Fibroblast of lung (primary cell): ENCODE measurements at regions not wholly inside any gene's neighbourhood (a gene's known extent, or its start where the extent isn't known, plus 50 kb on each side); places are given as distances from the start of the nearest gene placed in this dataset.

Experiments
- DNase-seq, 2 donors: peaks; one replicate each; pipeline versions ENCODE4 v3.0.0 to v3.0.0-alpha.2; 2010; ENCODE audit warnings: low read depth in 2 of 2
- H2AFZ ChIP-seq: 2 replicates; pipeline ENCODE4 v1.5.1; 2012; ENCODE audit warnings: low read length, control low read depth, inconsistent platforms
- H3K27ac ChIP-seq: 2 replicates; pipeline ENCODE4 v1.5.1; 2011; ENCODE audit warnings: low read length, control low read depth; ENCODE audit not compliant: insufficient read depth
- H3K27me3 ChIP-seq: 2 replicates; pipeline ENCODE4 v1.5.1; 2011; ENCODE audit warnings: mild to moderate bottlenecking, low read length; ENCODE audit not compliant: control insufficient read depth, insufficient read depth
- H3K36me3 ChIP-seq: 2 replicates; pipeline ENCODE4 v1.5.1; 2011; ENCODE audit warnings: low read length; ENCODE audit not compliant: control insufficient read depth, insufficient read depth
- H3K4me1 ChIP-seq: 2 replicates; pipeline ENCODE4 v1.5.1; 2011; ENCODE audit warnings: low read length; ENCODE audit not compliant: control insufficient read depth, insufficient read depth; ENCODE audit errors: extremely low read depth
- H3K4me2 ChIP-seq: 2 replicates; pipeline ENCODE4 v1.5.1; 2011; ENCODE audit warnings: low read length, control low read depth; ENCODE audit not compliant: insufficient read depth; ENCODE audit errors: extremely low read depth
- H3K4me3 ChIP-seq, 4 experiments: fragments of 200-600 bp in 1 of 4; sonication (generic) in 1 of 4; replicated peaks in 1 of 4; 2 replicates each; pipeline ENCODE4 v1.5.1; 2011 to 2016; ENCODE audit warnings: low read length in 4 of 4, low read depth in 3 of 4, mild to moderate bottlenecking in 3 of 4, control low read depth in 2 of 4, inconsistent platforms in 1 of 4, mixed read lengths in 1 of 4; ENCODE audit not compliant: insufficient read depth in 1 of 4; ENCODE audit errors: control extremely low read depth in 1 of 4
- H3K79me2 ChIP-seq: 2 replicates; pipeline ENCODE4 v1.5.1; 2012; ENCODE audit warnings: mild to moderate bottlenecking, low read length, inconsistent platforms; ENCODE audit not compliant: control insufficient read depth, insufficient read depth
- H3K9ac ChIP-seq: 2 replicates; pipeline ENCODE4 v1.5.1; 2011; ENCODE audit warnings: mild to moderate bottlenecking, low read length, control low read depth; ENCODE audit not compliant: insufficient read depth
- H3K9me3 ChIP-seq: 2 replicates; pipeline ENCODE4 v1.5.1; 2012; ENCODE audit warnings: low read depth, low read length; ENCODE audit not compliant: control insufficient read depth, insufficient read depth
- H4K20me1 ChIP-seq: 2 replicates; pipeline ENCODE4 v1.5.1; 2011; ENCODE audit warnings: low read length; ENCODE audit not compliant: control insufficient read depth, insufficient read depth; ENCODE audit errors: extremely low read depth
- CTCF ChIP-seq, 2 donors: IDR thresholded peaks in 1 of 2; conservative IDR thresholded peaks in 1 of 2; 1 replicate in 1 of 2; 2 replicates in 1 of 2; pipeline ENCODE4 v1.5.1; 2011 to 2012; ENCODE audit warnings: low read length in 2 of 2, control low read depth in 1 of 2, inconsistent platforms in 1 of 2, low read depth in 1 of 2, mild to moderate bottlenecking in 1 of 2
- EZH2 ChIP-seq: IDR thresholded peaks from 2 replicates; pipeline ENCODE4 v1.5.1; 2012; ENCODE audit warnings: low read length, control low read depth, mild to moderate bottlenecking; ENCODE audit errors: missing control alignments

DNA sequence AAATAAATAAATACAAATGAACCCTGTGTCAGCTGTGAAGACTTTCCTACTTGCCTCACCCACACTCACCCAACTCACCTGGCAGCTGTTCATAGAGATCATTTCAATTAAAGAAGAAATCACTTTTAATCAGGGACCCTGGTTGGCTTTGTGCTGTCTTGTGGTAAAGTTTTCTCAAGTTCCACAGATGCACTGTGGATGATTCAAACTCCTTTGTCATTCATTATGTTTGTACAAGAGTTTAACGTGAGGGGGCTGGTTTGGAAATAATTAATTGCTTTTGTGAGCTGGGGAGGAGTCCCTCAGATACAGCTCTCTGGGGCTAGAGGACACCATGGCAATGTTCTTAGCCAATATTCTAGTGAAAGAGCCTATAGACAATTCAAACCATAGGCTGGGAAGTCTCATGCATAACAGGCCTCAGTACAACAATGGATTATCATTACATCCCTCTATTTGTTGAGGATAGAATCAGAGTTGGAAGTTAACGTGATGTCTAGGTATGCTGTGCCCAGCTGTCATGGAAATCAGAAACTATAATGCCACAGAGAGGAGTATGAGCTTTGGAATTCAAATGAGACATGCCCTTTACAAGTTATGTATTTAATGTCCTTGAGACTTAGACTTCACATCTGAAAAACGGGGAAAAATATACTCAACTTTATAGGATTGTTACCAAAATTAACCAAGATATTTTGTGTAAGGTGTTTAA, 698.5 kb downstream of the KCNA4 start:
- Histone ChIP-seq H3K4me1 (peaks cover 2% of the 10 kb centered on the region), H3K9me3 (no peaks in the 10 kb centered on the region), H3K27ac (no peak overlapping the region), H3K36me3 (no peaks in the 10 kb centered on the region), H3K27me3 (no peaks in the 10 kb centered on the region), H4K20me1 (no peaks in the 10 kb centered on the region), H3K9ac (no peak overlapping the region), H3K79me2 (no peaks in the 10 kb centered on the region), H3K4me2 (no peak overlapping the region), H2AFZ (no peak overlapping the region), H3K4me3 (no peak overlapping the region)
- peak in 1 of 2 donors; percentile 96 for DNase-seq
- TF ChIP-seq EZH2, result no peak
- no peak for TF ChIP-seq CTCF (conservative IDR thresholded peaks at IDR 0.05 in 1 of 2, IDR thresholded peaks at IDR 0.05 in 1 of 2; ENCODE audit: low read depth in 1 of 2, low read length in 2 of 2)

DNA sequence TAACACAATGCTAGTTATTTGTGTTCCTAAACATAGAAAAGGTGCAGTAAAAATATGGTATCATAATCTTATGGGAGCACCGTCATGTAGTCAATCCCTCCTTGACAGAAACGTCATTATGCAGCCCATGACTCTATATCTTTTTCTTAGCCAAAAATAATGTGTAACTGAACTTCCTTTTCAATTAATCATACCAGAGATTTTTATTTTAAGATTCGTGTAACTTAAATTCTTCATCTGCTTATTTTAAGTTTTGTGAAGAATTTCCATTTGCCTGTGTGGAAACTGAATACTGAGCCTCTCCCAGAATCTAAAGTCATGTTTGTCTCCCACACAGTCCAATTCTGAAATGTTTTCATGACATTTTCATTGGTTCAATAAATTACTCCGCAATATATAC, 699.1 kb downstream of the KCNA4 start:
- Histone ChIP-seq H3K9ac (no peak overlapping the region), H3K4me1 (peaks cover 2% of the 10 kb centered on the region), H3K9me3 (no peaks in the 10 kb centered on the region), H3K79me2 (no peaks in the 10 kb centered on the region), H3K4me3 (no peak overlapping the region), H3K4me2 (no peak overlapping the region), H3K36me3 (no peaks in the 10 kb centered on the region), H2AFZ (no peak overlapping the region), H4K20me1 (no peaks in the 10 kb centered on the region), H3K27ac (peak overlapping the region; percentile 20), H3K27me3 (no peaks in the 10 kb centered on the region)
- TF ChIP-seq EZH2 (no peak), CTCF (conservative IDR thresholded peaks at IDR 0.05 in 1 of 2, IDR thresholded peaks at IDR 0.05 in 1 of 2; ENCODE audit: low read depth in 1 of 2, low read length in 2 of 2) (no peak)
- DNase-seq, result peak in 1 of 2 donors; percentile 80

DNA sequence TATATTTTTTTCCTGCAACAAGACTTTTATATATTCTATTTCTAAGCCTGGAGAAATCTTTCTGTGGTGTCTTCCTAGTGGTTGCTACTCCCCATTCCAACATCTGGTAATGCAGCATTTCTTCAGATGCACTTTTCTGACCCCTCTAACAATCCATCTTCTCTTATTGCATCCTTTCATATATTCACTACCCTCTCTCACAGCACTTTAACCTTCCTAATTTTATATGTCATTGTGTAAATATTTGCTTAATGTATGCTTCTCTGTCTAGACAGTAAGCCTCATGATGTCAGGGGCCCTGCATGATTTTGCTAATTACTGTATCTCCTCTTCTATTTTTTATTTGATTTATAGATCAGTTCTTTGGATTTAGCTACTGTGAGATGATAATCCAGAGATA, 701.6 kb downstream of the KCNA4 start:
- H3K27me3 ChIP-seq, result no peaks in the 10 kb centered on the region
- H3K9ac ChIP-seq, result no peak overlapping the region
- H2AFZ ChIP-seq, result no peak overlapping the region
- no peak overlapping the region for H3K4me2 ChIP-seq
- H3K36me3 ChIP-seq, result no peaks in the 10 kb centered on the region
- TF ChIP-seq EZH2 (no peak), CTCF (conservative IDR thresholded peaks at IDR 0.05 in 1 of 2, IDR thresholded peaks at IDR 0.05 in 1 of 2; ENCODE audit: low read depth in 1 of 2, low read length in 2 of 2) (no peak)
- H3K9me3 ChIP-seq, result no peaks in the 10 kb centered on the region
- DNase-seq, result no peak
- no peak overlapping the region for H3K4me3 ChIP-seq
- H3K79me2 ChIP-seq, result no peaks in the 10 kb centered on the region
- peaks cover 2% of the 10 kb centered on the region for H3K4me1 ChIP-seq
- H4K20me1 ChIP-seq, result no peaks in the 10 kb centered on the region
- H3K27ac ChIP-seq, result no peak overlapping the region
